Keratinocyte (primary cell): ENCODE measurements at regions not wholly inside any gene's neighbourhood (a gene's known extent, or its start where the extent isn't known, plus 50 kb on each side); places are given as distances from the start of the nearest gene placed in this dataset.

Source experiments
- DNase-seq: peaks from one replicate; pipeline ENCODE4 v3.0.0-alpha.2; 2011; ENCODE audit warnings: low read depth, missing footprints, low spot score
- FAIRE-seq: peaks from 2 replicates; lab custom pipeline; 2011; peaks lifted over from hg19 to GRCh38; lab: Jason Lieb, UNC
- H2AFZ ChIP-seq: 2 replicates; pipeline ENCODE4 v1.6.0; 2012; ENCODE audit warnings: low read length, control low read depth, inconsistent platforms; ENCODE audit not compliant: control insufficient read depth
- H3K27ac ChIP-seq: 2 replicates; pipeline ENCODE4 v1.5.1; 2011; ENCODE audit warnings: low read length; ENCODE audit not compliant: control insufficient read depth, insufficient read depth
- H3K27me3 ChIP-seq: 3 replicates; pipeline ENCODE4 v1.6.0; 2011; ENCODE audit warnings: low read length; ENCODE audit not compliant: control insufficient read depth, insufficient read depth; ENCODE audit errors: extremely low read depth
- H3K36me3 ChIP-seq, 2 experiments: 2 replicates in 1 of 2; 3 replicates in 1 of 2; pipeline ENCODE4 v1.5.1; 2011; ENCODE audit warnings: low read length in 2 of 2, mild to moderate bottlenecking in 1 of 2; ENCODE audit not compliant: control insufficient read depth in 2 of 2, insufficient read depth in 2 of 2; ENCODE audit errors: extremely low read depth in 1 of 2
- H3K4me1 ChIP-seq: 3 replicates; pipeline ENCODE4 v1.5.1; 2011; ENCODE audit warnings: low read length; ENCODE audit not compliant: control insufficient read depth, insufficient read depth; ENCODE audit errors: extremely low read depth
- H3K4me2 ChIP-seq: 3 replicates; pipeline ENCODE4 v1.6.0; 2011; ENCODE audit warnings: low read depth, low read length; ENCODE audit not compliant: control insufficient read depth, insufficient read depth; ENCODE audit errors: extremely low read depth
- H3K4me3 ChIP-seq, 3 experiments: fragments of 200-600 bp in 1 of 3; sonication (generic) in 1 of 3; 2 replicates in 2 of 3; 3 replicates in 1 of 3; pipeline ENCODE4 v1.5.1; 2011 to 2016; ENCODE audit warnings: low read length in 3 of 3, mild to moderate bottlenecking in 3 of 3, control low read depth in 2 of 3, inconsistent platforms in 1 of 3, low read depth in 1 of 3, mixed read lengths in 1 of 3, mixed run types in 1 of 3, moderate library complexity in 1 of 3; ENCODE audit not compliant: control insufficient read depth in 2 of 3, insufficient read depth in 2 of 3; ENCODE audit errors: extremely low read depth in 1 of 3
- H3K79me2 ChIP-seq: 2 replicates; pipeline ENCODE4 v1.6.0; 2012; ENCODE audit warnings: low read length; ENCODE audit not compliant: control insufficient read depth, insufficient read depth
- H3K9ac ChIP-seq: 3 replicates; pipeline ENCODE4 v1.6.0; 2011; ENCODE audit warnings: low read length; ENCODE audit not compliant: control insufficient read depth, insufficient read depth; ENCODE audit errors: extremely low read depth
- H3K9me1 ChIP-seq: 3 replicates; pipeline ENCODE4 v1.6.0; 2011; ENCODE audit warnings: low read length; ENCODE audit not compliant: control insufficient read depth, insufficient read depth; ENCODE audit errors: extremely low read depth
- H3K9me3 ChIP-seq: 2 replicates; pipeline ENCODE4 v1.5.1; 2012; ENCODE audit warnings: low read depth, low read length; ENCODE audit not compliant: control insufficient read depth
- H4K20me1 ChIP-seq: 3 replicates; pipeline ENCODE4 v1.6.0; 2011; ENCODE audit warnings: low read length; ENCODE audit not compliant: control insufficient read depth, insufficient read depth; ENCODE audit errors: extremely low read depth
- CTCF ChIP-seq, 3 experiments: IDR thresholded peaks in 1 of 3; conservative IDR thresholded peaks in 1 of 3; optimal IDR thresholded peaks in 1 of 3; 2 replicates in 2 of 3; 3 replicates in 1 of 3; pipeline versions ENCODE3 to v1.5.1; 2011; ENCODE audit warnings: low read length in 3 of 3, mild to moderate bottlenecking in 3 of 3, moderate library complexity in 2 of 3, control low read depth in 1 of 3, inconsistent platforms in 1 of 3; ENCODE audit not compliant: insufficient read depth in 2 of 3; ENCODE audit errors: extremely low read depth in 1 of 3
- EZH2 ChIP-seq: IDR thresholded peaks from one replicate; pipeline ENCODE4 v1.6.1; 2012; ENCODE audit warnings: inconsistent platforms, mild to moderate bottlenecking, low read length, moderate library complexity
- dilution Hi-C: fragments of 300-500 bp; cut with MboI; formaldehyde crosslinking; loops from one replicate; pipeline ENCODE4 v1.7.0; 2020; ENCODE audit warnings: low sequenced_read_pairs; ENCODE audit not compliant: extremely low pct_ligation_motif_present

GRCh38 chr16:52367821-52368220 lies 179.1 kb downstream of the TOX3 start:
- H3K79me2 ChIP-seq = no peaks in the 10 kb centered on the region
- H4K20me1 ChIP-seq = no peaks in the 10 kb centered on the region
- no peaks in the 10 kb centered on the region for H3K27me3 ChIP-seq
- no peaks in the 10 kb centered on the region for H3K9me3 ChIP-seq
- no peak overlapping the region for H3K4me2 ChIP-seq
- no peaks in the 10 kb centered on the region for H3K9me1 ChIP-seq
- no peak for TF ChIP-seq EZH2
- no peak for TF ChIP-seq CTCF (optimal IDR thresholded peaks at IDR 0.05 in 1 of 3, IDR thresholded peaks at IDR 0.05 in 1 of 3, conservative IDR thresholded peaks at IDR 0.05 in 1 of 3; ENCODE audit: extremely low read depth in 1 of 3, insufficient read depth in 2 of 3, low read length in 3 of 3)
- no peak overlapping the region for H3K4me3 ChIP-seq
- DNase-seq (no peak), FAIRE-seq (no peak)
- no peaks in the 10 kb centered on the region for H3K4me1 ChIP-seq
- H3K36me3 ChIP-seq = no peaks in the 10 kb centered on the region
- dilution Hi-C loops = no loop called here
- H2AFZ ChIP-seq = no peak overlapping the region
- H3K27ac ChIP-seq = no peak overlapping the region
- H3K9ac ChIP-seq = no peak overlapping the region

DNA sequence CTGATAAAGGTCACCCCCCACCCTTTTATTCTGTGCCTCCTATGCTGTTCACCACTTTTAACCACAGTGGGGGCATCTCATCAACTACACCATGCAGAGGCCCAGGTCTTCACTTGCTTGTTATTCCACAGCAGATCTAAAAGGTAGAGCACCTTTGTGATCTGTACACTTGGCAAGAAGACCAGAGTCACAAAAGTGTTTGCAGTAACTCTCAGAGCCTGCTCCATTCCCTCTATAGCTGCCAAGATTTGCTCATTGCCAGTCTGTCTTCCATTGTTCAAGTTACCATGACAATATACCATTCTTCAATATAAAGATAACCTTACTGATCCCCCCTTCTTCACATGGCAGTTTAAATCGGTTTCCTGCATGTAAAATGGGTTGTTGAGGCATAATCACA lies 180.0 kb downstream of the TOX3 start:
- H3K9ac ChIP-seq = no peak overlapping the region
- H3K36me3 ChIP-seq = no peaks in the 10 kb centered on the region
- H3K4me2 ChIP-seq = no peak overlapping the region
- H3K79me2 ChIP-seq = no peaks in the 10 kb centered on the region
- TF ChIP-seq EZH2 (no peak), CTCF (optimal IDR thresholded peaks at IDR 0.05 in 1 of 3, IDR thresholded peaks at IDR 0.05 in 1 of 3, conservative IDR thresholded peaks at IDR 0.05 in 1 of 3; ENCODE audit: extremely low read depth in 1 of 3, insufficient read depth in 2 of 3, low read length in 3 of 3) (no peak)
- no peaks in the 10 kb centered on the region for H3K9me3 ChIP-seq
- H3K4me1 ChIP-seq = no peaks in the 10 kb centered on the region
- no peaks in the 10 kb centered on the region for H3K27me3 ChIP-seq
- DNase-seq (no peak), FAIRE-seq (no peak)
- no peak overlapping the region for H3K27ac ChIP-seq
- H3K9me1 ChIP-seq = no peaks in the 10 kb centered on the region
- H2AFZ ChIP-seq = no peak overlapping the region
- H4K20me1 ChIP-seq = no peaks in the 10 kb centered on the region
- dilution Hi-C loops = no loop called here
- H3K4me3 ChIP-seq = no peak overlapping the region
